ENCODE measurements at regions not wholly inside any gene's neighbourhood (a gene's known extent, or its start where the extent isn't known, plus 50 kb on each side); places are given as distances from the start of the nearest gene placed in this dataset.

- DNase-seq: no peak
These were observed 167.1 kb downstream of the SNX19 start for GRCh38 chr11:130749216-130749615.

GRCh38 chr11:130760515-130761125 is 155.7 kb downstream of the SNX19 start:
- no peak for DNase-seq

GRCh38 chr11:130761560-130762220 is 154.6 kb downstream of the SNX19 start:
- no peak for DNase-seq

- no peak for DNase-seq
These were observed 153.6 kb downstream of the SNX19 start for GRCh38 chr11:130762638-130763037.

- DNase-seq: no peak
These were observed 152.9 kb downstream of the SNX19 start for GRCh38 chr11:130763087-130763980.

- no peak for DNase-seq
These were observed 150.9 kb downstream of the SNX19 start for GRCh38 chr11:130765406-130765805.

- DNase-seq: no peak
These were observed 150.2 kb downstream of the SNX19 start for GRCh38 chr11:130765951-130766649.

- no peak for DNase-seq
These were observed 149.4 kb downstream of the SNX19 start for GRCh38 chr11:130766650-130767565.

GRCh38 chr11:130769782-130770535 is 146.3 kb downstream of the SNX19 start:
- DNase-seq: no peak

- DNase-seq: no peak
These were observed 144.6 kb downstream of the SNX19 start for GRCh38 chr11:130771708-130772107.

- no peak for DNase-seq
These were observed 143.7 kb downstream of the SNX19 start for GRCh38 chr11:130772266-130773227.

GRCh38 chr11:130773244-130773820 is 142.9 kb downstream of the SNX19 start:
- DNase-seq: no peak

GRCh38 chr11:130774703-130775102 is 141.6 kb downstream of the SNX19 start:
- no peak for DNase-seq

GRCh38 chr11:130775306-130776060 is 140.8 kb downstream of the SNX19 start:
- DNase-seq: no peak

- no peak for DNase-seq
These were observed 140.2 kb downstream of the SNX19 start for GRCh38 chr11:130776061-130776419.

GRCh38 chr11:130778026-130778425 is 138.3 kb downstream of the SNX19 start:
- DNase-seq: no peak

- no peak for DNase-seq
These were observed 137.6 kb downstream of the SNX19 start for GRCh38 chr11:130778705-130779104.

GRCh38 chr11:130779267-130779666 is 137.0 kb downstream of the SNX19 start:
- DNase-seq: no peak

GRCh38 chr11:130779943-130780342 is 136.3 kb downstream of the SNX19 start:
- DNase-seq: no peak

All from activated T-cell treated with anti-CD3 and anti-CD28 coated beads, Interleukin-2, amount 50 U/mL, for 48 hours (primary cell).